Kidney tubule cell (primary cell): ENCODE measurements at regions not wholly inside any gene's neighbourhood (a gene's known extent, or its start where the extent isn't known, plus 50 kb on each side); places are given as distances from the start of the nearest gene placed in this dataset.
"Not testable (repeated sequence)": the region's sequence is repeated elsewhere in the genome, so short reads cannot be mapped to it uniquely, and the experiment has no call there.

Experiments
- DNase-seq: peaks from one replicate; pipeline ENCODE4 v3.0.0-alpha.2; 2018; ENCODE audit warnings: low spot score

DNA sequence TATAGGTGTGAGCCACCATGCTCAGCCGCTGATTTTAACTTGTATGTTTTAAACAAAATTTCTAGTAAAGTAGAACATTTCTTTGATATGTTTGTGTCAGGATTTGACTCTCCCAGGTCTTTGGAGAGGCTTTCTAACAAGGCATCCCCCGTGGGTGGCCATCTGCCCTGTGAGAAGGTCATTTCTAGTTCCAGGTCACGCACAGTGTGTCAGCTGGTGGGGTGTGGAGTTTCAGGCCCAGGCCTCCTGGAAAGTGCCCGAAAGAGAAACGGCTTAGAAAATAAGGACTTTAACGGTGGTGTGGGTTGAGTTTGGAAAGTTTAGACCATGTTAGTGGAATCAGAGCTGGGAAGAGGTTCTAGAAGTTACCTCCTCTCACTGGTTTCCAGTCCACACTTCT is 61.0 kb downstream of the SPDYE17 start:
- not testable (repeated sequence) for DNase-seq

DNA sequence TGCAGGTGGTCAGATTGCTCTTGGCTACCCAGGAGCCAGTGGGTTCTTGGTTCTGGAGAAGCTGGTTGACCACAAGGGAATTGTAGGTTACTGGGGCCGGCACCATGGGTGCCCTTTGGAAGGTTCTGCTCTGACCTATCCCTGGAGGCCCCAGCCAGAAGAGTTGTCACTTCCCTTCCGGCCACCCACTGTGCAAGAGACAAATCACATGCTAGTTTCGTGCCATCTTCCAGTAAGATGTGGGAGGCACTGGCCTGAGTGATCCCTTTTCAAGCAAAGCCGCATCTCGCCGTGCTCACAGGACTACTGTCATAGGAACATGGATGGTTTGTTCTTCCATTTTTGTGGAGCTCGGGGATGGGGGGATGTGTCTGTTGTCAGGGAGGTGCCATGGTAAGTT is 62.3 kb downstream of the SPDYE17 start:
- not testable (repeated sequence) for DNase-seq

DNA sequence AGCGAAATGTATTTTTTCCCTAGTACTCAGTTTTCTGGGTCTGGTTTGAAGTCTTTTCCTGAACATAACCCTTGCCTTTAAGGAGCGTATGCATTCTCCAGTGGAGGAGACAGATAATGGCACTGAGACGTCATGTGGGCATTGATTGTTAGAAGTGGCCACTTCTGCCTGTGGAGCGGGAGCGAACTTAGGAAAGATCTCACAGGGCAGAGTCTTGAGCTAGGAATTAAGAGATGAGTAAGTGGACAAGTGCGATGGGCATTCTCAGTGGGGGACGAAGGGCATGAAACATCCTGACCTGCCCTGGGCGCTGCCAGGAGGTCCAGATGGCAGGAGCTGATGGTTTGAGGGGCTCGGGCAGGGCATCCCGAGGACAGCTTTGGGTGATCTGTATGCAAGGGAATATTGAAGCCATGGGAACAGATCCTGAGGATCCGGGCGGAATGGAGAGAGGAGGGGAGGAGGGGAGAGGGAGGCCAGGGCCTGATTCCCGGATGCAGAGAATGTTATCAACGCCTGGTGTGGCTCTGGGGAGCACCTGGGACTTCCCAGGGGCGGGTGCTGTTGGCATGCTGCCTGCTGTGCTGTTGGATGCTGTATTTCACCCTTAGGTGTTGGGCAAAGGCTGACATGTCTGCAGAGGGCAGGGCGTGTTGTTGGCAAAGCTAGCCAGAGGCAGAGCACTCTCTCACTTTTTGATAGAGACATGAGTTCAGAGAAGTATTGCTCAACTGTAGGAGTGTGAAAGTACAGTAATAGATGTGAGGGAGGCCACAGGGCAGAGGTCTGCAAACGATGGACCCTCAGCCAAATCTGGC is 66.2 kb downstream of the SPDYE17 start:
- not testable (repeated sequence) for DNase-seq

- not testable (repeated sequence) for DNase-seq
Measured at GRCh38 chr7:76964050-76964449, 68.1 kb downstream of the SPDYE17 start.

GRCh38 chr7:76963061-76963460 is 69.1 kb downstream of the SPDYE17 start:
- not testable (repeated sequence) for DNase-seq

GRCh38 chr7:76960400-76960986 is 71.7 kb downstream of the SPDYE17 start:
- DNase-seq = not testable (repeated sequence)

DNA sequence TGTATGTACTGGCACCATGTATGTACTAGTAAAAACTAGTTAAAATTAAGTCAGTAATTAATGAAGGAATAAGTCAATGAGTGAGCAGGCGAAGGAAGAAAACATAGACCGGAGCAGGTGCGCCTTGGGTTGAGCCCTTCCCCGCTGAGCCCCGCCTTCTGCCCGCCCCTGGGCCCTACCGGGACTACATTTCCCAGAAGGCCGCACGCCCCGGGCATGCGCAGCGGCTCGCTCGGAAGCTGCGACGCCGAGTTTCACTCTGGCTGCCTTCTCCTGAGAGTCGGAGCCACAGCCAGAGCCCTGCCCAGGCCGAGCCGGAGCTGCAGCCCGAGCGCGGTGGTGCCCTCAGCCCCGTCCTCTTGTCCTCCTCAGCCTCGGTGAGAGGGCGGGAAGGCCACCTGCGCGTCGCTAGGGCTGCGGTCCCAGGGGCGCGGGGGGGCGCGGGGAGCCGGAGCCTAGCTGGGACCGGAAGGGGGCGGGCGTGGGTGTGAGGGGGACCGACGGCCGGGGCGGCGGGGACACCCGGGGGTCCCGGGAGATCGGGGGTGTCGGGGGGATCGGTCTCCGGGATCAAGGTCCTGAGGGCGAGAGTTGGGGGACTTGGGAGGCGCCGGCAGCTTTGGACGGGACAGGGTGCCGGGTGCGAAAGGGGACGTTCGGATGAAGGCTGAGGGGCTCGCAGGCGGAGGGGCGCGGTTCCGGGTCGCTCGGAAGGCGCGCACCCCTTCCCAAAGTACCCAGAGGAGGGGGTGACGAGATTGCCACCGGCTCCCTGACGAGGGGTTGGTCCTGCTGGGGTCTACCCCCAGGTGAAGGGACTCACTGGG is 72.4 kb downstream of the SPDYE17 start:
- not testable (repeated sequence) for DNase-seq

GRCh38 chr7:76956531-76956930 is 75.6 kb downstream of the SPDYE17 start:
- DNase-seq = not testable (repeated sequence)

DNA sequence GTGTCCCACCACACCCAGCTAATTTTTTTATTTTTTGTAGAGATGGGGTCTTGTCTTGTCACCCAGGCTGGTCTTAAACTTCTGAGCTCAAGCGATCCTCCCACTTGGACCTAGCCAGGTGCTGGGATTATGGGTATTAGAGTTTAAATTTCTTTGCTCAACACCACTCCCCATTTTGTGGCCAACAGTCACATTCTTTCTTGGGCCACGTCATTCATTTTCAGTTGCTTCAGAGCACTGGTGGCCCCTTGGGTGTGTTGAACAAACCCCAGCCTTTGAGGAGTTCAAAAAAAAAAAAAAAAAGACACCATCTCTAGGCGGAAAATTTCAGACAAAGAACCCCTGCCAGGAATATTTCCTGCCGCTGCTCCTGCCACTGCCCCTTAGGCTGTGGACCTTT is 77.0 kb downstream of the SPDYE17 start:
- DNase-seq = not testable (repeated sequence)

DNA sequence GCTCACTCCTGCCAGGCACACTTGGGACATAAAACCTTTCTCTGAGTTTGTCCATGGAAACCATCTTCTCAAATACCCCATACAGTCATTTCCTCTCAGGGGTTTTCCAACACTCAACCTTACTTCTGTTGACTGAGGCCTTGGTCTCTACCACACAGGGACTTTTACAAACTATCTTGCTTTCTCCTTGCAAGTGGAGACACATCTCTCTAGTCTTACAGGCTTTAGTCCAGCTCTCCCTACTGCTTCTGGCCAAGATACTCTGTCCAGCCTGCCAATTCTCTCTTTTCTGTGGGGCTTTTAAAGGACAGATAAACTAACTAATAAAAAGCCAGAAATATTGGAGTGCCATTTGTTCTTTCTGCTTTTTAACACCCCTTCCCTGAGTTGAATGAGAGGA is 87.6 kb downstream of the SPDYE17 start:
- DNase-seq = not testable (repeated sequence)

- not testable (repeated sequence) for DNase-seq
Measured at GRCh38 chr7:76941809-76942765, 90.1 kb downstream of the SPDYE17 start.

- DNase-seq = not testable (repeated sequence)
Measured at GRCh38 chr7:76937781-76938180, 94.4 kb downstream of the SPDYE17 start.

- not testable (repeated sequence) for DNase-seq
Measured at GRCh38 chr7:76937330-76937729, 94.8 kb downstream of the SPDYE17 start.

DNA sequence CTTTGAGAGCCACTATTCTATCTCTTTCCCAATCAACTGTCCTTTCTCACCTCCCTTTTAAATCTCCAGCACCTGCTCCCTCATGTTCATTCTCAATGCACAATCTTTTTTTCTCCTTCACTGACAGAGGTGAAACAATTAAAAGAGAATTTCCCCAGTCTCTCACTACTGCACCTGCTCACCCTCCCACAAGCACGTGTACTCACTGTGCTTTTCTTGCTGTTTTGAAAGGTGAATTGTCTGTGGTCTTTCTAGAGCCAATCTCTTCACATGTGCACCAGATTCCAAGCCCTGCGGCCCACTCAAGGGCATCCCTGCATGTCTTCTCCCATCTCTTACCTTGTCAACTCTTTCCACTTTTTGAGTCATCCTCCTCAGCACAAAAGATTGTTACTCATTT is 95.8 kb downstream of the SPDYE17 start:
- not testable (repeated sequence) for DNase-seq

DNA sequence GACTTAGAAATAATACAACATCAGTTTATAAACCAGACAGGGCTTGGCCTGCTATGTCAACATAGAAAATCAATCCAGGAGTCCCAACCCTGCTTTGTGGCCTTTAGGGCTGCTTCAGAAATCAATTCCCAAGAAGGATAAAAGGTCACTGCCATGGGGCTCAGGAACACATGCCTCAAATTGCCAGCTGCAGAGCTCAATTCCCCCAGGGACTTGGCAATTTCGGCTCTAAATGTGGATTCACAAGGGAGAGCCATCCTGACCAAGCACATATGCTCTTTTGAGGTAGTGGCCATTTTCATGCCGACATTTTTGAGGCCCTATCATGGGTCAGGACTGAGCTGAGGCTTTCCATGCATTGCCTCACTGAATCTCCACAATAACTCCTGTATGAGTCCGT is 97.5 kb downstream of the SPDYE17 start:
- DNase-seq = not testable (repeated sequence)

DNA sequence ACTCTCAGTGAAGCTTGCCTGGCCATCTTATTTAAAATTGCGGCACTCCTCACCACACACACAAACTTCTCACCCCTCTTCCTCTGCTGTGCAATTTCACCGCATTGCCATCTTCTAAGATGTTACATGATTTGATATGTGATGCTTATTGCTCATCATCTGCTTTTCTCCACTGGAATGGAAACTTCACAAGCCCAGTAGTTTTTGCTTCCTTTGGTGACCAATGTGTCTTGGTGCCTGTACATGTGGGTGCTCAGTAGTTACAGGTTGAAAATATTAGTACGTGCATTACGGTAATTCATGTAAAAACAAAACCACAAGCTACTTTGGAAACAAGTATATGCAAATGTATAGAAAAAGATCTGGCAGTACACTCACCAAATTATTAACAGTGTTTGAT is 99.2 kb downstream of the SPDYE17 start:
- not testable (repeated sequence) for DNase-seq

- not testable (repeated sequence) for DNase-seq
Measured at GRCh38 chr7:76931441-76931840, 100.7 kb downstream of the SPDYE17 start.

DNA sequence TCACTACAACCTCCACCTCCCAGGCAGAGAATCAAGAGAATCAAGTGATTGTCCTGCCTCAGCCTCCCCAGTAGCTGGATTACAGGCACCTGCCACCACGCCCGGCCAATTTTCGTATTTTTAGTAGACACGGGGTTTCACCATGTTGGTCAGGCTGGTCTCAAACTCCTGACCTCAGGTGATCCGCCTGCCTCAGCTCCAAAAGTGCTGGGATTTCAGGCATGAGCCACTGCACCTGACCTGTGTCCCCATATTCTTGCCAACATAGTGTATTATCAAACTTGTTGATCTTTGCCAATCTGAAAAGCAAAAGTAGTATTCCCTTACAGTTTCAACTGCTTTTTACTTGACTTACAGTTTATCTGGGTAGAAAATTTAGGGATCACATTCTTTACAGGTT is 101.7 kb downstream of the SPDYE17 start:
- DNase-seq = not testable (repeated sequence)

- DNase-seq = not testable (repeated sequence)
Measured at GRCh38 chr7:76928751-76929150, 103.4 kb downstream of the SPDYE17 start.

GRCh38 chr7:76927741-76928393 is 104.3 kb downstream of the SPDYE17 start:
- not testable (repeated sequence) for DNase-seq

DNA sequence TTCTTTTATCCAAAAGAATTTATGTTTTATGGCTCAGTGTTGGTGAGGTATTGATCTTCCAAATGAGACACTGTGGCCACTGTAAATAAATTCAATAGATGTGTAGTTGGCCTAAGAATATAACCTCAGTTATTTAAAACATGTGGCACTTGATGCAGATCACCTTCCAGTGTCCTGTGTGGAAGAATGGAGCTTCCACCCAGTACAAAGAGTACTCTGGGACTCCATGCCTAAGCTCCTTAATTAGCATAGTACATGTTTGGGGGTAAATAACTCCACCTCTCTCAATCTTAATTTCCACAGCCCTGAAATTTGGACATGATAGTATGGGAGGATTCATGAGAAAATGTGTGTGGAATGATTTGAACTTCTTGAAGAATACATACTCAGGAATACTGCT is 105.7 kb downstream of the SPDYE17 start:
- not testable (repeated sequence) for DNase-seq
